C4-2B (cell line): ENCODE measurements at regions not wholly inside any gene's neighbourhood (a gene's known extent, or its start where the extent isn't known, plus 50 kb on each side); places are given as distances from the start of the nearest gene placed in this dataset.

Experiments
- CTCF ChIP-seq: fragments of 450-650 bp; conservative IDR thresholded peaks from 2 replicates; pipeline ENCODE4 v1.5.1; 2017; ENCODE audit warnings: mild to moderate bottlenecking
- ZFX ChIP-seq: fragments of 450-650 bp; IDR thresholded peaks from 2 replicates; pipeline ENCODE4 v1.6.1; 2017

- TF ChIP-seq CTCF (no peak), ZFX (no peak)
Measured at GRCh38 chr9:26756881-26757280, 135.7 kb downstream of the CAAP1 start.
